SW480 (cell line): ENCODE measurements at regions not wholly inside any gene's neighbourhood (a gene's known extent, or its start where the extent isn't known, plus 50 kb on each side); places are given as distances from the start of the nearest gene placed in this dataset.
"Not testable (repeated sequence)": the region's sequence is repeated elsewhere in the genome, so short reads cannot be mapped to it uniquely, and the experiment has no call there.

Experiments used
- DNase-seq: peaks from one replicate; pipeline ENCODE4 v3.0.0-alpha.2; 2016; ENCODE audit warnings: low spot score

GRCh38 chr11:122441666-122442035 lies 213.9 kb upstream of the UBASH3B start:
- DNase-seq = peak; percentile 5

- peak; percentile 55 for DNase-seq
These were observed 214.5 kb upstream of the UBASH3B start for GRCh38 chr11:122440811-122441665.

DNA sequence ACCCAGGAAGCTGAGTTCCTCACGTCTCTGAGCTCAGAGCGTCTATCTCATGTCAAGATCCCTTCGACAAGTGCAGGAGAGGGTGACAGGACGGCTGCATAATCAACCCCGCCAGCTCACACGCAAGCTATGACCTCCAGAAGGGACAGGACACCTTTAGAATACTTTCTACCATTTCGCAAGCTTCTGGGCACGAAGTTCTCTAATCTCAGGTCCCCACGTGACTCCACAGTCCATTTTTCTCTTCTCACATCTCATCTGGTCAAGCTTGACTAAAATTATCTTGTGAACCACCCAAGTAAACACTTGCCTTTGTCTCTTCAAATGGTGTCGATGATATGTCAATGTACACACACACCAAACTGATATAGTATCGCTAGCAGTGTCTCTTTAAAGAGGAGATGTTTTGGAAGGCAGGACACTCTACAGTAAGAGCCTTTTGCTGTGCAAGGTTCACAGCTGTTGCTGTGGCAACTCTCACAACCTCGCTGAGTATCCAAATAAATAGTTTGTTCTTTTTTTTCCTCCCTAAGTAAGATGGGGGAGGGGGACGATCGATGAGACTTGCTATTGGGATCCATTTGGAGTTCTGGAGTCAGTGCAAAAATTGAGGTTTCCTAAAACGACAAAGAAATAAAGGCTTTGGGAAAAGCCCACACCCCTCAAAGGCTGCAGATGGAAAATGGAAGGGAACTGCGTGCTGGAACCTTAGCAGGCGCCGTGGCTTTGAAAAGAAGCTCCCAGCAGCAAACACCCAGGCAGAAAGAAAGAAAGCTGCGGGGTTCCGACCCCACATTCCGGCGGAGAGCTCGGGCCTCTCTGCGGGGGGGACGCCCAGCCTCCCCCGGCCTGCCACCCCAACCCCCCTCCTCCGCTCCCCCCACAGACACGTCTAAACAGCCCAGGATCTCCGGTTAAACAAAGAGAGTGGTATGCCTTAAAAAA lies 215.4 kb upstream of the UBASH3B start:
- DNase-seq = peak; percentile 58

DNA sequence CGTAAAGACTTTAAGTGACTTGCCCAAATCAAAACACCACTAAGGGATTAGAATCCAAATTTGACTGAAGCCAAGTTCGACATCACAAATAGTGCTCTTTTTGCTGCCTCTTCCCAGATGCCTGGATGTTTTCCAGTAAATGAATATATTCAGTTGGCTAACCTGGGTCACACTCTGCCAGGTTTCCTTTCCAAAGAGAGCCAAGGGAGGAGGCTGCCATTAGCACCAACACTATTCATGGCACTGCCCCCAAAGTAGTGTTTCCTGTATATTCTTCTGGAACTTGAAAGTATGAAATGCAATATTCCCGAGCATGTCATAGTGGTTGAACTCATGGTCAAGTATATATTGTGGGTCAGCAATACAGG lies 219.3 kb upstream of the UBASH3B start:
- no peak for DNase-seq

DNA sequence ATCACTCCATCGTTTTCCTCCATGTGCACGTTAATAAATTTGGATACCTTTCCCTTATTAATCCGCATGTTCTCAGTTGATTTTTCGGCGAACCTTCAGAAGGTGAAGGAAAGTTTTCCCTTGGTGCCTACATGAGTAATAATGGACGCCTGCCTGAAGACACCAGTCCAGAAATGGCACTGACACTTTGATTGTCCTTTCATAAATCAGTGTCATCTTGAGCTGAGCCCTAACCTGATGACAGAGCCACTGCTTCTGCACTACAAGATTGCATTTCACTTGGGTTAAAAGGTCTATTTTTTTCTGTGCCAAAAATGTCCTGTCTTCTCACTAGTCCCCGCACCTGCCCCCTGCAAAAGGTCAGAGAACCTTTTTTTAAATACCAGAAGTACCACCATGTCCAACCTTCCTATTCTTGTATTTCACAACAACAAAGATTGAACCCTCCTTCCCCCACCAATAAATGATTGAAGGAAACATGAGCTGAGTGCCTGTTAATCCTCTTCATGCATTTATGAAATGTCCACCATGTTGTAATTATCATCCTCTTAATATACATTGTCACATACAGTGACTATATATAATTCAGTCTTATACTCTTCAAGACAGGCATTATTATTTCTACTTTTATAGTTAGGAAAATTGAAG lies 219.9 kb upstream of the UBASH3B start:
- no peak for DNase-seq

GRCh38 chr11:122434786-122435185 lies 220.7 kb upstream of the UBASH3B start:
- no peak for DNase-seq

DNA sequence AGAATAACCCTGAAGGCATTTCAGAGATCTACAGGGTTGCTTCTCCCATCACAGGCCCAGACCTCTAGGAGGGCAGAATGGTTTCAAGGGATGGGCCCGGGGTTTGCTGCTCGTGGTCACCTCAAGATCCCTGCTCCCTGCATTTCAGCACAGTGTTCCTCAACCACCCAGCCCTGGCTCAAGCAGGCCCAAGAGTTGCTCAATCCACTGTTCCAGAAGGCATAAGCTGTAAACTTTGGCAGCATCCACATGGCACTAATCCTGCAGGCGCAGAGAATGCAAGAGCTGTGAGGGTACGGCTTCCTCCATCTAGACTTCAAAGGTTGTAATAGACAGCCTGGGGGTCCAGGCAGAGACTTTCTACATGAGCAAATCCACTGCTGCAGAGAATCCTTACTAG lies 225.0 kb upstream of the UBASH3B start:
- no peak for DNase-seq

DNA sequence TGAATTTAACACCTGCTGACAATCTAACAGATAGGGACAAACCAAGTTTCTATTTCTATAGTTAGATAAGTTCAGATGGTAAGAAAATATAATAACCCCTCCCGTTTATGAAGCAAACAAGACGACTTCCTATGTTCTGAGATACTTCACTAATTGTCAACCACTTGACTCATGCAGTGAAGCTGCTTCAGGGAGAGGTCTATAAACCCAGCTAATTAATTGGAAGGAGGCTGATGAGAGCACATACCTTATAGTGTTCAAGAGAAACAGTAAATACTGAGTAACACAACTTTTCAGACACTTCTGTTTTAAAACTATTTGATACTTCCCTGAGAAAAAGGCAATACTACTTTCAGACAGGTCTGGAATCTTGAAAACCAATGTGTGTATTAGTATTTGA lies 229.4 kb upstream of the UBASH3B start:
- DNase-seq = no peak

GRCh38 chr11:122424636-122425035 lies 230.9 kb upstream of the UBASH3B start:
- DNase-seq = no peak

DNA sequence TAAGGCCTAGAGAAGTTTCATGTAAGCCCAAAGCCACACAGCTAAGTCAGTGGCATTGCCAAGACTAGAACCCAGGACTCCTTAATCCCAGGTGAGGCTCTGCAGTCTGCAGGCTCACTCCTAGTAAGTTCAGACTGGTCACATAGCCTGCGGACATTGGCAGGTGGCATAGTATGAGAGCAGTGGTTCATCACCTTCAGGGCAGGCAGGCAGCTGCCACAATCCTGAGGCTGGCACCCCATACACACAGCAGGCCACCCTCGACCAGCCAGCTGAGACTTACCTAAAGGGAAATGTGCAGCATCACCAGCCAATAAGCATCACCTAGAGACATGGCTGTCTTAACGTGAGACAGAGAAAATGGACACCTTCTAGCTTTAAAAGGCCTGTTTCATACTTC lies 231.6 kb upstream of the UBASH3B start:
- no peak for DNase-seq

DNA sequence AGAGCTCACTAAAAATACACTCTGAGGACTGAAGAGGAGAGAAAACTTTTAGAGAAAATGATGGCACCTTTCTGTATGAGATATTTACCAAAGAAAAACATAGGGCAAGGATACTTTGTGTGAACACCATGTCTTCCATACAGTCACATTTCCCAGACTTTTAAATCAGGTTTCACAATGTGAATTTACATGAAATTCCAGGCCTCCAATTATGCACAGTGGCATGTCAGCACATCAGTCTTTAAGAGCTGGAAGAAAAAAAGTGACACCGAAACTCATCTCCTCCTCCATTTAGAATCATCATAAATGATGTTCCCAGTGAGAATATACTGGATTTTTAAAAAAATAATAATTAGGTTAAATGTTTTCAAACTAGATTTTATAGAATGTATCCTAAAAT lies 232.2 kb upstream of the UBASH3B start:
- no peak for DNase-seq

- DNase-seq = no peak
These were observed 232.8 kb upstream of the UBASH3B start for GRCh38 chr11:122422682-122423081.

DNA sequence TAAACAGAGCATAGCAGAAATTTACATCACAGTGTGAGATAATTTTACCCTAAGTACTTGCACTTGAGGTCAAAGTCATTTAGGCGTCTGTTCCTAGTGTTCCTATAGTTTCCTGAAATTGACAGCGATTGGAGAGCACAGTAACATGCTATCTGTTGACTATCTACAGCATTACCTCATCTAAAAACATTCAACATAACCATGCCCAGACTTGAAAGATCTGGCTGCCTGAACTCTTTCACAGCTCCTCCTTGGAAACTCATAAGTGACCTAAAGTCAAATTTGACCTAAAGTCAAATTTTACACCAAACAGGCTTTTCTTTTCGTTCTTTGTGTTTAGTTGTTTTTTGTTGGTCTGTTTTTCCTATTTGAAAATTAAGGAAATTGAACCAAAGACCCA lies 233.8 kb upstream of the UBASH3B start:
- no peak for DNase-seq

GRCh38 chr11:122418032-122418431 lies 237.5 kb upstream of the UBASH3B start:
- no peak for DNase-seq

GRCh38 chr11:122414406-122415018 lies 241.0 kb upstream of the UBASH3B start:
- DNase-seq = no peak

DNA sequence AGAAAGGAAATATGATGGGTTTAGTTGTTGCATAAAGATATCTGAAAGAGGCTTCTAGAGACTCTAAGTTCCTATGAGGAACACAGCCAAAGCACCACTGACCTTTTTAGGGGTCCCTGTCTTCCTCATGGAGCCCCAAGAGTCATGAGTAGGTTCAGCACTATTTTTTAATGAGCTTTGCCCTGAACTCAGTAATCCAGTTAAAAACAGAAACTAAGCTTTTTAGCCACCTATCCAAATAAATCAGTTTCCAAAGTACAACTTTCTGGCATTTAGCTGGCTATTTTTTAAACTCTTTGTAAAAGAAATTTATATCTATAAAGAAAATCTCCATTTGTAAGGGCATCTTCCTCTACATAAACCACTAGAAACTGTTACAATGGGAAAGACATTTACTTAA lies 241.8 kb upstream of the UBASH3B start:
- DNase-seq = no peak

- DNase-seq = no peak
These were observed 242.9 kb upstream of the UBASH3B start for GRCh38 chr11:122412581-122412980.

DNA sequence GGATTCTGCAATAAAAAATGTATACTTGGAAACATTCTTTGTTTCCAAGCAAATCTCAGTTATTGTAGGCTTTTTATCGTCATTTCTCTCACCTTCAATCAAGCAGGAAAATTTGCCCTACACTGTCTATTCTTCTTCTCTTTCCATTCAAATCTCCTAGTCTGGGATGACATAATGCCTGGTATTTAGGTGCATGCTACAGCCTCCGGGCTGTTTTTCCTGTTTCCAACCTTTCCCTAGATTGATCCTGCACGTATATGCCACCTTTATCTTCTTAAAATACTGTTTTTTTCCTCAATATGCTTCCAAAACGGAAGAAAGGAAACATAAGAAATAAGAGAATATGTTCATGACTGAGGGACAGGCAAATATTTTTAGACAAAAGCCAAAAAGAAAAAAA lies 249.1 kb upstream of the UBASH3B start:
- DNase-seq = no peak

DNA sequence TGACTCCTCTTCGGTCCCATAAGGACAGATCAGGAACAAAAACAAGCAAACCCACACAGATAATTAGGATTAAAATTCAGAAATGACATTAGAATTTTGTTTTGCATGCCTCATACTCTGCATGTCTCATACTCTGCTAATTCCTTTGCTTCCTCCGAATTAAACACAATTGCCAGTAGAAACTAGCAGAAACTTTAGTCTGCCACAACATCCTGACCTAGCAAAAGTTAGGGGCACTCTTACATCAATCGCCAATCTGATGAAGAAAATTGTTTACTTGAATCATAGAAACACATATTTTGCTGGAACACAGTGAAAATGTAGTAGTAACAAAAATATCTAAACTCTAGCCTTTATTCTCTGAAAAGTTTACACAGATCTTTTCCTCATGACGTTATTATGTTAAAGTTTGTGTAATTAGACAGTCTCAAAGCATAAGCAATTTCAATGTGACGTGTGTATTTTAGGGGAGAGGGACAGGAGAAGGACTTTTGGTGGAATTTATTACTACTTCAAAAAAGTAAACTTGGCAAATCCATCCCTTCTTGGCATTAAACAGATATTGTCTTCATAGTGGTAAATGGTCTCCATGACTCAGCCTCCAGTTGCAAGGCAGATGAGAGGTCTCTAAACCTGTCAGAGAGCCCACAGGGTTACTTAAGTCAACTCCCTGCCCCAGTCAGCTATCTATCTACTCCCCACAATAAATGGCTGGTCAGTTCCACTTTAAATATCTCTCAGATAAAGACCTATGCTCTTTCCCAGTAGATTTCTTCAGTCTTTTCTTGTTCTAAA lies 249.8 kb upstream of the UBASH3B start:
- DNase-seq = no peak

GRCh38 chr11:122404571-122404970 lies 251.0 kb upstream of the UBASH3B start:
- DNase-seq = no peak

GRCh38 chr11:122401581-122401980 lies 253.9 kb upstream of the UBASH3B start:
- DNase-seq = not testable (repeated sequence)
